Testis (tissue), 2 donors: ENCODE measurements at regions not wholly inside any gene's neighbourhood (a gene's known extent, or its start where the extent isn't known, plus 50 kb on each side); places are given as distances from the start of the nearest gene placed in this dataset.

Experiments
- DNase-seq: peaks from one replicate; pipeline ENCODE4 v3.0.0-alpha.2; 2019
- H3K27ac ChIP-seq, 2 donors: fragments of 200-600 bp; sonication (generic); one replicate each; pipeline ENCODE4 v1.5.1; 2019
- H3K27me3 ChIP-seq: fragments of 200-600 bp; sonication (generic); one replicate; pipeline ENCODE4 v1.5.1; 2019
- H3K36me3 ChIP-seq: fragments of 200-600 bp; sonication (generic); one replicate; pipeline ENCODE4 v1.5.1; 2017; ENCODE audit warnings: low read depth; ENCODE audit errors: missing control alignments
- H3K4me1 ChIP-seq: fragments of 200-600 bp; sonication (generic); one replicate; pipeline ENCODE4 v1.5.1; 2019
- H3K4me3 ChIP-seq, 2 donors: fragments of 200-600 bp; sonication (generic); one replicate each; pipeline ENCODE4 v1.5.1; 2017 to 2019
- H3K9me3 ChIP-seq: fragments of 200-600 bp; sonication (generic); one replicate; pipeline ENCODE4 v1.5.1; 2017
- CTCF ChIP-seq, 3 experiments: fragments of 450-650 bp in 2 of 3; fragments of 200-600 bp in 1 of 3; sonication (generic) in 1 of 3; IDR thresholded peaks; one replicate each; pipeline ENCODE4 v1.5.1; 2016 to 2019; ENCODE audit warnings: antibody characterized with exemption in 3 of 3, mild to moderate bottlenecking in 2 of 3, moderate library complexity in 1 of 3
- POLR2A ChIP-seq: fragments of 450-650 bp; IDR thresholded peaks from one replicate; pipeline ENCODE4 v1.6.1; 2017; ENCODE audit warnings: antibody characterized with exemption, mild to moderate bottlenecking, moderate library complexity
- WGBS, 2 donors: methylation state at CpG; one replicate each; pipeline ENCODE4 v1.1.5; 2018; 5-methylcytosine and 5-hydroxymethylcytosine counted together
- intact Hi-C: fragments of 100-400 bp; cut with DNase I; formaldehyde crosslinking; loops from one replicate; pipeline ENCODE4 v1.15.1; 2023; ENCODE audit warnings: low total_unique reads

GRCh38 chr1:173421789-173422188, 55.3 kb upstream of the PRDX6 start:
- intact Hi-C loops: loop anchor here (10.0 kb wide), 1 partner anchor 403 kb away; the partner anchor contains the start of genes CENPL and DARS2

GRCh38 chr1:173422456-173422976, 54.6 kb upstream of the PRDX6 start:
- H3K4me3 ChIP-seq: no peak overlapping the region
- H3K9me3 ChIP-seq: no peaks in the 10 kb centered on the region
- no peaks in the 10 kb centered on the region for H3K36me3 ChIP-seq
- TF ChIP-seq CTCF (IDR thresholded peaks at IDR 0.05): no peak
- TF ChIP-seq POLR2A: no peak
- no peaks in the 10 kb centered on the region for H3K27me3 ChIP-seq
- intact Hi-C loops: loop anchor here (10.0 kb wide), 1 partner anchor 402 kb away; the partner anchor contains the start of genes CENPL and DARS2
- no peak for DNase-seq
- WGBS, 2 donors: 56 to 66% methylated on average over 5 of the region's 5 CpGs
- H3K4me1 ChIP-seq: peaks cover 11% of the 10 kb centered on the region
- H3K27ac ChIP-seq: no peak overlapping the region

More at GRCh38 chr1:173421789-173422188, 55.3 kb upstream of the PRDX6 start:
- no peak overlapping the region for H3K27ac ChIP-seq
- TF ChIP-seq POLR2A: no peak
- TF ChIP-seq CTCF (IDR thresholded peaks at IDR 0.05): no peak
- WGBS, 2 donors: 56 to 73% methylated on average over 4 of the region's 4 CpGs
- no peaks in the 10 kb centered on the region for H3K36me3 ChIP-seq
- no peak for DNase-seq
- H3K4me3 ChIP-seq: no peak overlapping the region
- H3K27me3 ChIP-seq: no peaks in the 10 kb centered on the region
- H3K4me1 ChIP-seq: peaks cover 11% of the 10 kb centered on the region
- no peaks in the 10 kb centered on the region for H3K9me3 ChIP-seq

GRCh38 chr1:173423291-173423690, 53.8 kb upstream of the PRDX6 start:
- intact Hi-C loops: loop anchor here (10.0 kb wide), 1 partner anchor 402 kb away; the partner anchor contains the start of genes CENPL and DARS2

GRCh38 chr1:173424143-173424542, 53.0 kb upstream of the PRDX6 start:
- peaks cover 11% of the 10 kb centered on the region for H3K4me1 ChIP-seq
- no peak overlapping the region for H3K4me3 ChIP-seq
- no peak for TF ChIP-seq CTCF (IDR thresholded peaks at IDR 0.05)
- no peak for TF ChIP-seq POLR2A
- H3K9me3 ChIP-seq: no peaks in the 10 kb centered on the region
- no peaks in the 10 kb centered on the region for H3K27me3 ChIP-seq
- H3K36me3 ChIP-seq: no peaks in the 10 kb centered on the region
- no peak overlapping the region for H3K27ac ChIP-seq
- no peak for DNase-seq
- intact Hi-C loops: loop anchor here (10.0 kb wide), 1 partner anchor 401 kb away; the partner anchor contains the start of genes CENPL and DARS2
- WGBS, 2 donors: 76 to 77% methylated on average over 4 of the region's 4 CpGs

More at GRCh38 chr1:173423291-173423690, 53.8 kb upstream of the PRDX6 start:
- WGBS, 2 donors: 78 to 85% methylated on average over 1 of the region's 1 CpG
- H3K27ac ChIP-seq: no peak overlapping the region
- H3K4me3 ChIP-seq: no peak overlapping the region
- H3K9me3 ChIP-seq: no peaks in the 10 kb centered on the region
- TF ChIP-seq CTCF (IDR thresholded peaks at IDR 0.05) (no peak), POLR2A (no peak)
- peaks cover 11% of the 10 kb centered on the region for H3K4me1 ChIP-seq
- H3K27me3 ChIP-seq: no peaks in the 10 kb centered on the region
- DNase-seq: no peak
- no peaks in the 10 kb centered on the region for H3K36me3 ChIP-seq
